ENCODE measurements at regions not wholly inside any gene's neighbourhood (a gene's known extent, or its start where the extent isn't known, plus 50 kb on each side); places are given as distances from the start of the nearest gene placed in this dataset.

DNA sequence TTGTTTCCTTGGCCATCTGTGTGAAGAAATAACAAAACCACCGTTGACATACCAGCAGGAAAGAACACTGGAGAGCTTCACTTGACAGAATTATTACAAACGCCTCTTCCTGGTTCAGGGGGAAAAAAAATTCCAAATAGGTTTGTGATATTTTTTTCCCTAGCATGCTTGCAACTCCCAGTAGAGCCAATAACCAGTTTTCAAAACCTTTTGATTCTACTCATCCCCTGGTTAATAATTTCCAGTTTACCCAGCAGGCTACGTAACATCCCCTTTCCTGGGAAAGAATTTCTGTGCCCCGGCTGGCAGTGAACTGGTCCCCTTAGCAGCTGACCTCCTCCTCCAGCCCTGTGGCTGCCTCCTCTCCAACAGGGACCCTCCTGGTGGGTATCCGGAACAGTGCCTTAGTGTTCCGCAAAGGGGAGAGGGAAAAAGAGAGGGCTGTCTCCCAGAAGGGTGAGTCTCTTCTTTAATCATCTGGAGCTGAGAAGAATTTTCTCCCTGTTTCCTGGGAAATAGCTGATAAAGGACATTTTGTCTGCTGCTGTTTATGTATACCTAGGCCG, 72.8 kb upstream of the BOD1 start:
- no peak for DNase-seq
- Histone ChIP-seq H3K4me3 (ENCODE audit: low read length) (no peak overlapping the region), H3K4me2 (ENCODE audit: low read depth, low read length) (no peak overlapping the region), H3K79me2 (ENCODE audit: low read length) (no peaks in the 10 kb centered on the region), H3K27me3 (replicated peaks; ENCODE audit: insufficient read depth, low read length) (no peaks in the 10 kb centered on the region), H2AFZ (ENCODE audit: low read length) (no peak overlapping the region), H3K4me1 (ENCODE audit: low read length) (peaks cover 8% of the 10 kb centered on the region), H4K20me1 (ENCODE audit: insufficient read depth, low read length) (no peaks in the 10 kb centered on the region), H3K9me2 (replicated peaks; ENCODE audit: insufficient read depth, low read length) (no peaks in the 10 kb centered on the region), H3K9me3 (replicated peaks; ENCODE audit: insufficient read depth, low read length) (no peaks in the 10 kb centered on the region), H3K36me3 (replicated peaks; ENCODE audit: insufficient read depth, low read length) (no peaks in the 10 kb centered on the region), H3K27ac (ENCODE audit: low read length) (no peak overlapping the region), H3K9ac (ENCODE audit: low read length) (no peak overlapping the region), H3F3A (ENCODE audit: insufficient read depth, low read length) (no peaks in the 10 kb centered on the region)
- TF ChIP-seq, protein P1, sequence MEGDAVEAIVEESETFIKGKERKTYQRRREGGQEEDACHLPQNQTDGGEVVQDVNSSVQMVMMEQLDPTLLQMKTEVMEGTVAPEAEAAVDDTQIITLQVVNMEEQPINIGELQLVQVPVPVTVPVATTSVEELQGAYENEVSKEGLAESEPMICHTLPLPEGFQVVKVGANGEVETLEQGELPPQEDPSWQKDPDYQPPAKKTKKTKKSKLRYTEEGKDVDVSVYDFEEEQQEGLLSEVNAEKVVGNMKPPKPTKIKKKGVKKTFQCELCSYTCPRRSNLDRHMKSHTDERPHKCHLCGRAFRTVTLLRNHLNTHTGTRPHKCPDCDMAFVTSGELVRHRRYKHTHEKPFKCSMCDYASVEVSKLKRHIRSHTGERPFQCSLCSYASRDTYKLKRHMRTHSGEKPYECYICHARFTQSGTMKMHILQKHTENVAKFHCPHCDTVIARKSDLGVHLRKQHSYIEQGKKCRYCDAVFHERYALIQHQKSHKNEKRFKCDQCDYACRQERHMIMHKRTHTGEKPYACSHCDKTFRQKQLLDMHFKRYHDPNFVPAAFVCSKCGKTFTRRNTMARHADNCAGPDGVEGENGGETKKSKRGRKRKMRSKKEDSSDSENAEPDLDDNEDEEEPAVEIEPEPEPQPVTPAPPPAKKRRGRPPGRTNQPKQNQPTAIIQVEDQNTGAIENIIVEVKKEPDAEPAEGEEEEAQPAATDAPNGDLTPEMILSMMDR (IDR thresholded peaks at IDR 0.05; ENCODE audit: low read length), result no peak
- no peak for TF ChIP-seq EZH2 (optimal IDR thresholded peaks at IDR 0.05; ENCODE audit: low read depth, low read length)
- TF ChIP-seq EZH2phosphoT487 (IDR thresholded peaks at IDR 0.05; ENCODE audit: low read length), result no peak

DNA sequence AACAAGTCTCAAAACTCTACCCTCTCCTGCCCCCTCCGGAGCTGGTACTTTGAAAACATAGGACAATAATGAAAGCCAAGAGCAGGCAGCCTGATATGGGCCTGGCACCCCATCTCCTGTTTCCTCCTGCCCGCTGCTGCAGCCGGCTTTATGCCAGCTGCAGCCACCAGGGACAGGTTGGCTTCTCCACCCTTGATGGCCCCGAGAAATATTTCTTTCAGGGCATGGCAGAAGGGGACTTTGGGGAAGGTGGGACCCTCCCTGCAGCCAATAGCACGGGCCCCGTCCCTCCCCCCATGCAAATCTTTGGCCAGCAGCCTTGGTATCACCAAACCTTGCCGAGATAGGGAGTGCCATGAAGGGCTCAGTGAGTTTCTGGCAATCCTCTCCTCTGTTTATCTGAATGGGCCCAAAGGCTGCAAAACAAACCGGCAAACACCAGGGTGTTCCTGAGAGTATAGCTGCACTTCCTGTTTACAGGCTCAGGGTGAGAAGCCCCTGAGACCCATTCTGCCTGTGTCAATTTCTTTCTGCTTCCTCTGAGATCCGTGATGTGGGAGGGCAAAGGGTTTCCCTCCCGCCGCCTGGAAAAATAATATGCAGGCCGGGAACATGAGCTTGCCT, 73.4 kb upstream of the BOD1 start:
- no peak overlapping the region for H3K27ac ChIP-seq (ENCODE audit: low read length)
- H3K9me2 ChIP-seq (replicated peaks; ENCODE audit: insufficient read depth, low read length), result no peaks in the 10 kb centered on the region
- no peak overlapping the region for H3K4me2 ChIP-seq (ENCODE audit: low read depth, low read length)
- H3K4me1 ChIP-seq (ENCODE audit: low read length), result peaks cover 8% of the 10 kb centered on the region
- H3K9ac ChIP-seq (ENCODE audit: low read length), result no peak overlapping the region
- H4K20me1 ChIP-seq (ENCODE audit: insufficient read depth, low read length), result no peaks in the 10 kb centered on the region
- H3K79me2 ChIP-seq (ENCODE audit: low read length), result no peaks in the 10 kb centered on the region
- no peak overlapping the region for H3K4me3 ChIP-seq (ENCODE audit: low read length)
- DNase-seq, result no peak
- H3K27me3 ChIP-seq (replicated peaks; ENCODE audit: insufficient read depth, low read length), result no peaks in the 10 kb centered on the region
- no peaks in the 10 kb centered on the region for H3K9me3 ChIP-seq (replicated peaks; ENCODE audit: insufficient read depth, low read length)
- no peaks in the 10 kb centered on the region for H3K36me3 ChIP-seq (replicated peaks; ENCODE audit: insufficient read depth, low read length)
- no peak overlapping the region for H2AFZ ChIP-seq (ENCODE audit: low read length)
- no peaks in the 10 kb centered on the region for H3F3A ChIP-seq (ENCODE audit: insufficient read depth, low read length)
- TF ChIP-seq, protein P1 (IDR thresholded peaks at IDR 0.05; ENCODE audit: low read length), result no peak
- TF ChIP-seq EZH2phosphoT487 (IDR thresholded peaks at IDR 0.05; ENCODE audit: low read length), result no peak
- TF ChIP-seq EZH2 (optimal IDR thresholded peaks at IDR 0.05; ENCODE audit: low read depth, low read length), result no peak

GRCh38 chr5:173691931-173692330, 75.5 kb upstream of the BOD1 start:
- no peaks in the 10 kb centered on the region for H3K9me3 ChIP-seq (replicated peaks; ENCODE audit: insufficient read depth, low read length)
- no peak overlapping the region for H3K27ac ChIP-seq (ENCODE audit: low read length)
- no peaks in the 10 kb centered on the region for H3K36me3 ChIP-seq (replicated peaks; ENCODE audit: insufficient read depth, low read length)
- H3K27me3 ChIP-seq (replicated peaks; ENCODE audit: insufficient read depth, low read length), result no peaks in the 10 kb centered on the region
- H3K4me2 ChIP-seq (ENCODE audit: low read depth, low read length), result no peak overlapping the region
- H3K9ac ChIP-seq (ENCODE audit: low read length), result no peak overlapping the region
- H3K4me1 ChIP-seq (ENCODE audit: low read length), result peaks cover 4% of the 10 kb centered on the region
- TF ChIP-seq EZH2phosphoT487 (IDR thresholded peaks at IDR 0.05; ENCODE audit: low read length), result no peak
- TF ChIP-seq, protein P1 (IDR thresholded peaks at IDR 0.05; ENCODE audit: low read length), result no peak
- no peak for TF ChIP-seq EZH2 (optimal IDR thresholded peaks at IDR 0.05; ENCODE audit: low read depth, low read length)
- H3K9me2 ChIP-seq (replicated peaks; ENCODE audit: insufficient read depth, low read length), result no peaks in the 10 kb centered on the region
- no peak overlapping the region for H3K4me3 ChIP-seq (ENCODE audit: low read length)
- H3F3A ChIP-seq (ENCODE audit: insufficient read depth, low read length), result no peaks in the 10 kb centered on the region
- DNase-seq, result no peak
- H3K79me2 ChIP-seq (ENCODE audit: low read length), result no peaks in the 10 kb centered on the region
- H4K20me1 ChIP-seq (ENCODE audit: insufficient read depth, low read length), result no peaks in the 10 kb centered on the region
- no peak overlapping the region for H2AFZ ChIP-seq (ENCODE audit: low read length)
